ENCODE measurements at regions not wholly inside any gene's neighbourhood (a gene's known extent, or its start where the extent isn't known, plus 50 kb on each side); places are given as distances from the start of the nearest gene placed in this dataset.

DNA sequence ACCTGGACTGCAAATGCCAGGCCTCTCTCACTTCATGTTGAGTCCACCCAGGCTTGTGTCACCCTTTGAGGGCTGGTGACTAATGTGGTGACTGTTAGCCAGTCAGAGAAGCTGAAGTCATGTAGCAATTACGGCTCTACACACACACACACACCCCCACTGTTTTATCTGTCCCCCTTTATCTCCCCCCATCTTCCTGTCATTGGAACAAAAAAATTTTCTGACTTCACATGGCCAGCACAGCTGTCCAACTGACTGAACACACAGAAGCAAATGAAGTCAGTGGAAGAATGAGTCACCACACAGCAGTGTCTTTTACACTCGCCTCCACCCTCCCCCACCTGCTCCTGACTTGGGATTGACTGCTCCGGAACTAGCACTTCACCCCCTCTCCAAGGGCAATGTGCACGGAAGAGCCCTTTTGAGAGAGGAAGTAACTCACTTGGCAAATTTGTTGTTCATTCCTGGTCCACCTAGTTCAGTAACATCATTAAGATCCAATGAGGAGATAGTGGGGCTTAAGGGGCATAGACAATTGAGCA is 198.0 kb downstream of the RNF144B start:
- H3K4me1 ChIP-seq: no peaks in the 10 kb centered on the region
- peak in 1 of 2 donors; percentile 41 for DNase-seq
- no peaks in the 10 kb centered on the region for H3K9me3 ChIP-seq
- no peak overlapping the region for H3K4me3 ChIP-seq
- H3K27ac ChIP-seq: no peak overlapping the region
- TF ChIP-seq, protein P1, sequence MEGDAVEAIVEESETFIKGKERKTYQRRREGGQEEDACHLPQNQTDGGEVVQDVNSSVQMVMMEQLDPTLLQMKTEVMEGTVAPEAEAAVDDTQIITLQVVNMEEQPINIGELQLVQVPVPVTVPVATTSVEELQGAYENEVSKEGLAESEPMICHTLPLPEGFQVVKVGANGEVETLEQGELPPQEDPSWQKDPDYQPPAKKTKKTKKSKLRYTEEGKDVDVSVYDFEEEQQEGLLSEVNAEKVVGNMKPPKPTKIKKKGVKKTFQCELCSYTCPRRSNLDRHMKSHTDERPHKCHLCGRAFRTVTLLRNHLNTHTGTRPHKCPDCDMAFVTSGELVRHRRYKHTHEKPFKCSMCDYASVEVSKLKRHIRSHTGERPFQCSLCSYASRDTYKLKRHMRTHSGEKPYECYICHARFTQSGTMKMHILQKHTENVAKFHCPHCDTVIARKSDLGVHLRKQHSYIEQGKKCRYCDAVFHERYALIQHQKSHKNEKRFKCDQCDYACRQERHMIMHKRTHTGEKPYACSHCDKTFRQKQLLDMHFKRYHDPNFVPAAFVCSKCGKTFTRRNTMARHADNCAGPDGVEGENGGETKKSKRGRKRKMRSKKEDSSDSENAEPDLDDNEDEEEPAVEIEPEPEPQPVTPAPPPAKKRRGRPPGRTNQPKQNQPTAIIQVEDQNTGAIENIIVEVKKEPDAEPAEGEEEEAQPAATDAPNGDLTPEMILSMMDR (IDR thresholded peaks at IDR 0.05): no peak
- TF ChIP-seq EP300 (IDR thresholded peaks at IDR 0.05) (no peak), POLR2AphosphoS5 (IDR thresholded peaks at IDR 0.05) (no peak), POLR2A (IDR thresholded peaks at IDR 0.05) (no peak)
- H3K27me3 ChIP-seq: no peaks in the 10 kb centered on the region
- WGBS, 5 donors: 14 to 29% (median 26%) methylated on average over 4 of the region's 4 CpGs
- H3K36me3 ChIP-seq: no peaks in the 10 kb centered on the region
- intact Hi-C loops (cut with DNase I; ENCODE audit: low total_unique reads): no loop called here

DNA sequence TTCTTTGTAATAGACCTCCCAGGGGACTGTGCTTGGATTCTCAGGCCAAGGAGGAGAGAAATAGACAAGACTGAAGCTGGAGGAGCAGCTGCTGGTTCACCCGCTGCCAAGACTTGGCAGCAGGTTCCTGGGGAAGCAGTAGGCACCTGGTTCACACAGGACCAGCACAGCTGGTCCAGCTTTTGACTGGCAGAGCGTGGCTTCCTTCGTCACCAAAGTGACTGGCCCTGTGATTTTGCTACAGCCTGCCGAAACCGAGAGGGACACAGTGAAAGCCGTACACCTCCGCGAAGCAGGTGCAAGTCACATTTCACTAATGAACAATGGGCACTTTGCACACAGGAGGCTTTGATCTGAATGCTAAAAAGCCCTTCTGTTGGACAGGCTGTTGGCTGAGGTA is 199.0 kb downstream of the RNF144B start:
- Histone ChIP-seq H3K4me3 (no peak overlapping the region), H3K27me3 (no peaks in the 10 kb centered on the region), H3K9me3 (no peaks in the 10 kb centered on the region), H3K27ac (no peak overlapping the region), H3K36me3 (no peaks in the 10 kb centered on the region), H3K4me1 (no peaks in the 10 kb centered on the region)
- no peak for DNase-seq
- TF ChIP-seq, protein P1 (IDR thresholded peaks at IDR 0.05): no peak
- TF ChIP-seq POLR2A (IDR thresholded peaks at IDR 0.05): no peak
- no peak for TF ChIP-seq EP300 (IDR thresholded peaks at IDR 0.05)
- TF ChIP-seq POLR2AphosphoS5 (IDR thresholded peaks at IDR 0.05): no peak
- 87 to 98% (median 89%) methylated on average over 5 to 8 of the region's 8 CpGs for WGBS, 5 donors
- intact Hi-C loops (cut with DNase I; ENCODE audit: low total_unique reads): no loop called here

DNA sequence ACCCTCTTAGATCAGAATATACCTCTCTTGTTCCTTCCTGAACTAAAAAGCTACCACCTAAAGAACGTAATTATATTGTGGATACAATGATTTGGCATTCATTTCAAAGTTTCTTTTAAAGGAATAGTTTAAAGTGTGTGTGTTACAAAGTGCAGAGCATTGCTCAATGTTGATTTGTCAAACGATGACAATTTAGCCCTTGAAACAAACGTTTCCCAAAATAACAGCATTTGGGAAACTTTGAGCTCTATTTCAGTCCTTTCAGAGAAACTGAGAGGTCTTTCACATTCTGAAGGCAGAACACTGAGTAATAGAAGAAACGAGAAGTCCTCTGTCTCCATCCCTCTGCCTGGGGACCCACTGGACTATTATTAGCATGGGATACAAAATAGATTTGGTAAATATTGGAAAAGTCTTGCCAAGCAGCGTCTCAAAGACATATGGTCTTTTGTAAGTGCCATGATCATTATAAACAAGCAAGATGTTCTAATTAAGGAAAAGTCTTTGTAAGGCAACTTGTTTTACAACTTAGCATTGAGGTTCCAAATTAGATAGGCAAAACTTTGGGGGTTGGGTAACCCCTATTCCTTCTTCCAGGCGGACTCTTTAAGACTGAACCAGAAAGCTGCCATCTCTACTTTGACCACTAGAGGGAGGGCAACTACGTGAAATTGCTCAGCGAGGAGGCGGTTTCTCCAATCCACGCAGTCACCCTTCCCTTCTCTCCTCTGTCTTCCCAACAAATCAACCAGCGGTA is 208.8 kb downstream of the RNF144B start:
- 12 to 27% (median 21%) methylated on average over 11 of the region's 11 CpGs for whole genome bisulfite sequencing, 5 donors
- H3K36me3 ChIP-seq: no peaks in the 10 kb centered on the region
- intact Hi-C loops (cut with DNase I; ENCODE audit: low total_unique reads): no loop called here
- H3K27me3 ChIP-seq: no peaks in the 10 kb centered on the region
- H3K4me1 ChIP-seq: peaks cover 0 to 11% (median 4%) of the 10 kb centered on the region in 4 donors
- DNase-seq: peak; percentile 51 to 89
- H3K9me3 ChIP-seq: no peaks in the 10 kb centered on the region
- no peak overlapping the region for H3K4me3 ChIP-seq
- no peak for TF ChIP-seq POLR2A (IDR thresholded peaks at IDR 0.05)
- TF ChIP-seq, protein P1 (IDR thresholded peaks at IDR 0.05): peak in 6 of 7 experiments; percentile 31 to 91 (median 86)
- peak overlapping the region in 3 of 5 donors; percentile 36 to 71 (median 62) for H3K27ac ChIP-seq

DNA sequence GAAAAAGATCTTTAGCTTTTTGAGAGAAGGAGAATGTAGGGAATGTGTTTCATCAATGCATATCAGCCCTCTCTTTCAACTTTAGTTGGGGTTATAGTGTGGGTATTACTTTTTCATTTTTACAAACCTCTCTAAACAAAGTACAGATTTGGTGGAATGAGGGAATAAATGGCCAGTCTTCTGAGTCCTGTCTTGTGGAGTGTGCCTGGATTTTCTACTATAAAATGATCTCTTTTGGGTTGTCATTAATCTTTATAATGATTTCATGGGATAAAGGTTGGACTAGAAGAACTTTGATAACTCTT is 209.3 kb downstream of the RNF144B start:
- intact Hi-C loops (cut with DNase I; ENCODE audit: low total_unique reads): no loop called here
- TF ChIP-seq POLR2AphosphoS5 (IDR thresholded peaks at IDR 0.05) (no peak), POLR2A (IDR thresholded peaks at IDR 0.05) (no peak), EP300 (IDR thresholded peaks at IDR 0.05) (no peak)
- TF ChIP-seq, protein P1 (IDR thresholded peaks at IDR 0.05): no peak
- Histone ChIP-seq H3K4me1 (peaks cover 0 to 11% (median 4%) of the 10 kb centered on the region in 4 donors), H3K4me3 (no peak overlapping the region), H3K27me3 (no peaks in the 10 kb centered on the region), H3K27ac (peak overlapping the region in 3 of 5 donors; percentile 36 to 71 (median 62)), H3K36me3 (no peaks in the 10 kb centered on the region), H3K9me3 (no peaks in the 10 kb centered on the region)
- DNase-seq: no peak
